ENCODE measurements at regions not wholly inside any gene's neighbourhood (a gene's known extent, or its start where the extent isn't known, plus 50 kb on each side); places are given as distances from the start of the nearest gene placed in this dataset.

DNA sequence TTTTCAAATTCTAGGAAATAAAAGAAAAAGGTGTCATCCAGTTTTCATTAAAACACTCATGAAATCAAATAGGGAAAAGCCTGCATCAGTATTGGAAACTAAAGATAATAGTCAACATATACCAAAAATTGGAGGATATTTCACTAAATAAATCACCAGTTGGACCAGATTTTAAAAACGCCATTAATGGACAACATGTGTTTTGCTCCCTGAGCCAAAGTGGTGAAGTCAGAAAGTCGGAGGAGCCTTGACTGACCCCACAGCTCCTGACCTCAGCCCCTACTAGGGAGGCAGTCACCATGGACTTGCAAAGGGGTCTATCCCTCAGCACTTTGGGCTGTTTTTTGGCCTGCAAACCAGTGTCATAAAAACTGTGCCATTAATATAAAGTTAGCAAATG is 98.3 kb upstream of the SEC61G start:
- no peak for DNase-seq
- Mint-ChIP-seq H3K9me3 (ENCODE audit: low read depth) (peaks cover 4% of the 10 kb centered on the region), H3K27ac (no peak overlapping the region), H3K36me3 (ENCODE audit: low read depth) (no peaks in the 10 kb centered on the region), H3K4me3 (no peak overlapping the region), H3K27me3 (peaks cover 29% of the 10 kb centered on the region), H3K4me1 (no peaks in the 10 kb centered on the region)
- POLR2A ChIA-PET, result interaction anchor here (0.7 kb wide), 1 partner anchor 60 kb away, joined by 3 read pairs; no protein-coding TSS in a partner anchor
- CTCF ChIA-PET, result no interaction called here
- intact Hi-C loops (cut with DNase I, micrococcal nuclease), result no loop called here
- no peak for ATAC-seq

DNA sequence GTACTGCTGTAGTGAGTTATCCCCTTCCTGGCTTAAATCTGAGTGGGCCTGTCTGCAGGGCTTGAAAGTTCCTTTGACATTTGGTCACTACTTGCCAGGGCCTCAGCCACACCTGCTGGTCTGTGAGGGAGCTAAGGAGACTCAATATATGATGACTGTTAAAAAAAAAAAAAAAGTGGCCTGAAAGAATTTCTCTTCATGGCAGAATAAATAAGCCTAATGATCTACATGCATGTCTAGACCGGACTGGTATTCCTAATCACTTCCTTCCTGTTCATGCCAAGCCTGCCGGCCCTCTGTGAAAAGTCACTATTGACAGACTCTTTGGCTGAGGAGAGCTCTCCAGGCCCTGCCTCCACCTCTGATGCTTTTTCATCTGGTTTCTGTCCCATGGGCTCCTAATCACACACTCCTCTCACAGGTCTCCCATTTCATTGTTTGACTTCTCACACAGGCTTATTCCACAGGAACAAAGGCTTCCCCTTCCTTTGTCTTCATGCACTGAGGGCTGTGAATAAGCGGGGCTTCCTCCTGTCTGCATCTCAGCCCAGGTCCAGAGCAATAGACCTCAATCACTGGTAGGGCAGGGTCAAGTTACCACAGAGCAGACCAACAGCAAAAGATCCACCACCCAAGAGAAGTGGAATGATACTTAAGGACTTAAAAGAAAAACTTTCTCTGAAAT is 99.1 kb upstream of the SEC61G start:
- CTCF ChIA-PET, result no interaction called here

DNA sequence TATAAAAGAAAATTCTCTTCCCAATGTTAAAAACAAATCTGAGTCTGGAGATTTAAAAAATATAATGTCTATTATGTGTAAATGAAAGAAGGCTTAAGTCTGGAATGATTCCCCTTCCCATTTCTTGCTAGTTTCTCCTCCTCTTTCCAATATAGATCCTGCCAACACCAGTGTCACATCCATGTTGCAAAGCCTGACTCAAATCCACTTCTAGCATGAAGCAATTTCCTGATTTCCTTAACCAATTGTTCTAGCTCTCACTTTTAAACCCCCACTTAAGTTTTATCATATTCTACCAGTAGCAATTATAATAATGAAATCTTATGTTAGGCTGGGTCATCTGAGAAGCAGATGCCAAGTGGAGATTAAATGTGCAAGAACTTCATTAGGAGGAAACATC is 100.1 kb upstream of the SEC61G start:
- POLR2A ChIA-PET, result no interaction called here
- Mint-ChIP-seq H3K27ac (no peak overlapping the region), H3K9me3 (ENCODE audit: low read depth) (no peaks in the 10 kb centered on the region), H3K27me3 (peaks cover 32% of the 10 kb centered on the region), H3K36me3 (ENCODE audit: low read depth) (no peaks in the 10 kb centered on the region), H3K4me3 (no peak overlapping the region), H3K4me1 (no peaks in the 10 kb centered on the region)
- ATAC-seq, result no peak
- no peak for DNase-seq
- CTCF ChIA-PET, result no interaction called here
- intact Hi-C loops (cut with DNase I, micrococcal nuclease), result no loop called here

More for the DNA sequence above, 99.1 kb upstream of the SEC61G start:
- Mint-ChIP-seq H3K27ac (no peak overlapping the region), H3K4me3 (no peak overlapping the region), H3K36me3 (ENCODE audit: low read depth) (no peaks in the 10 kb centered on the region), H3K9me3 (ENCODE audit: low read depth) (no peaks in the 10 kb centered on the region), H3K4me1 (no peaks in the 10 kb centered on the region), H3K27me3 (peaks cover 32% of the 10 kb centered on the region)
- no peak for DNase-seq
- POLR2A ChIA-PET, result interaction anchor here (0.7 kb wide), 1 partner anchor 61 kb away, joined by 3 read pairs; no protein-coding TSS in a partner anchor
- intact Hi-C loops (cut with DNase I, micrococcal nuclease), result no loop called here
- ATAC-seq, result no peak

DNA sequence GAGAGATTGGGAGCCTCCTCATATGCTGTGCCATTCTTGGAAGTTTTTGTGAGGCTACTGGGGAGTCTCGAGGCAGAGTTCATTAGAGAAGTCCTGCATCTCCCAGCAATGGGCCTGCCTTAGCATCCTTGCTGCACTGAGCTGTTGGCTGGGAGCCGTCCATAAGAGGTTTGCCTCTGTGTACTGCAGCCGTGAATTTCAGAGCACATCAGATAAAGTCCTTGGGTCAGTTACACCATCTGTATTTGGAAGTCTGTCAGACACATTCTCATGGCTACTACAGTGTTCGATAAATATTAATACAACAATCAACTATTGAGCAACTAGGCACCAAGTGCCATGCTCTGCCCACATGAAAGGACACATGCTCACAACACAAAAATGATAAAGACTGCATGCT is 100.5 kb upstream of the SEC61G start:
- no peaks in the 10 kb centered on the region for H3K36me3 Mint-ChIP-seq (ENCODE audit: low read depth)
- no peaks in the 10 kb centered on the region for H3K4me1 Mint-ChIP-seq
- no peaks in the 10 kb centered on the region for H3K9me3 Mint-ChIP-seq (ENCODE audit: low read depth)
- intact Hi-C loops (cut with DNase I, micrococcal nuclease), result no loop called here
- DNase-seq (no peak), ATAC-seq (no peak)
- H3K27me3 Mint-ChIP-seq, result peaks cover 35% of the 10 kb centered on the region
- no peak overlapping the region for H3K4me3 Mint-ChIP-seq
- ChIA-PET POLR2A (no interaction called here), CTCF (no interaction called here)
- no peak overlapping the region for H3K27ac Mint-ChIP-seq

DNA sequence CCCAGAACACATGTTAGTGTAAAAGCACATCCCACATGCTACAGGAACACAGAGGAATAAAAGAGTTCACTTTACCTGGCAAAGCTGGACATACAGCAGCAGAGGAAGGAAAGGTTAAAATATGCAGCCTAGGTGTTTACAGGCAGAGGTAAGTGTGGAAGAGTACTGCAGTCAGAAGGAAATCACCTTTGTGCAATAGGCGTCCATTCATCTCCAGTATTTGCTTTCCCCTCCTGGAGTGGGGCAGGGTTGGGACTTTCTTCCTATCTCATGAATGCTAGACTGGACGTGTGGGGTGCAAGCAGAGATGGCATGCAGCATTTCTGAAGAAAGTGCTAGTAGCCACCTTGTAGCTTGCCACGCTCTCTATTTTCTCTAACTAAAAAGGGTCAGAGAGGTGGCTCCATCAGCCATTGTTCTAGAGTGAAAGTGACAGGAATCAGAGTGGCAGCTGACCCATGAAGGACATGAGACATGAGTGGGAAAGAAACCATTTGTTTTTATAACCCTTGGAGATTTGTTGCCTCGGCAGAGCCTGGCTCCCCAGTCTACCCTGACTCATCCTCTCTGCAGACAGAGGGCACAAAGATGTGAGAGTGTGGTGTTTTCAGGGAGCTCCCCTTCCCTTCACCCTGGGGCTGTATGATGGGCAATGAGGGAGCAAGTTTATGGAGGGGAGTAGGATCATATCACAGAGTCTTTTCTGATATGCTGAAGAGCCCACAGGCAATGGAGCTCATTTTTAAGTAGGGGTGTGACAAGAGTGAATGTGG is 101.2 kb upstream of the SEC61G start:
- ChIA-PET POLR2A (no interaction called here), CTCF (interaction anchor here (0.5 to 0.7 kb wide), 2 partner anchors 8 to 14 kb away, joined by 3 read pairs; no protein-coding TSS in a partner anchor)
- intact Hi-C loops (cut with DNase I, micrococcal nuclease), result no loop called here

DNA sequence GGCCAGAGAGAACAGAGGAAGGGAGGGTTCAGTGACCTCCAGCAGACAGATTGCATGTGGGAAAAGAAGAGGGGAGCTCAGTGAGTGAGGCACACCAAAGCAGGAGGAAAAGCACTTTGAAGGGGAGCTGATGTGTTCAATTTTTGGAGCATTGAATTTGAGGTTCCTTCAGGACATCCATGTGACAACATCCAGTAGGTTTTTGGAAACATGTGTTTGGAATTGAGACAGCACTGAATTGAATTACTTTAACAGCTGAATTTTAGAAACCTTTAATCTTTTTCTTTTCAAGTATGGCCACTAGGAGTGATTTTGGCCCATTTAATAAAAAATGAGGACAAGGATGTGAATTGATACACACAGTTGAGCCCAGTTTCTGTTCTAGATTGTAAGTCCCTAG is 101.8 kb upstream of the SEC61G start:
- ATAC-seq, result no peak
- Mint-ChIP-seq H3K9me3 (ENCODE audit: low read depth) (no peaks in the 10 kb centered on the region), H3K27me3 (peaks cover 35% of the 10 kb centered on the region), H3K27ac (no peak overlapping the region), H3K4me3 (no peak overlapping the region), H3K4me1 (no peaks in the 10 kb centered on the region), H3K36me3 (ENCODE audit: low read depth) (no peaks in the 10 kb centered on the region)
- intact Hi-C loops (cut with DNase I, micrococcal nuclease), result no loop called here
- ChIA-PET POLR2A (no interaction called here), CTCF (interaction anchor here (0.5 to 0.7 kb wide), 2 partner anchors 9 to 14 kb away, joined by 3 read pairs; no protein-coding TSS in a partner anchor)
- DNase-seq, result no peak

More for the DNA sequence above, 101.2 kb upstream of the SEC61G start:
- H3K4me3 Mint-ChIP-seq, result no peak overlapping the region
- H3K27me3 Mint-ChIP-seq, result peaks cover 35% of the 10 kb centered on the region
- ATAC-seq, result no peak
- no peaks in the 10 kb centered on the region for H3K4me1 Mint-ChIP-seq
- no peak for DNase-seq
- H3K9me3 Mint-ChIP-seq (ENCODE audit: low read depth), result no peaks in the 10 kb centered on the region
- H3K36me3 Mint-ChIP-seq (ENCODE audit: low read depth), result no peaks in the 10 kb centered on the region
- no peak overlapping the region for H3K27ac Mint-ChIP-seq

DNA sequence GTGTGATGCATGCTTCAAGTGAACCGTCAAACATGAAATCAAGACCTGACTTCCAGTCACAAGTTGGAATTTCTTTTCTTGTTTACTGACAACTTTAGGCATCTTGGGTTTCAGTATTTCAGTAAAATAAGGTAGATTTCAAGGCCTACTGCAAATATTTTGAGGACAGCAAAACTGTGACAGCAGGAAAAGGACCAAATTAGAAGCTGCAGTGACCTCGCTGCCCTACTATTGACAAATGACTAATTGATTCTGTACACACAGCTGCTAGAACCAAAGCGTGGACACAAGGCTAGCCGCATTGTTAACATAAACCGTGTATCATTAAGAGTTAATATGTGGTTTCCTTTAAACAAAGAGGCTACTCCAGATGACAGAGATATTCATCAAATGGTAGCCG is 105.7 kb upstream of the SEC61G start:
- Mint-ChIP-seq H3K4me1 (no peaks in the 10 kb centered on the region), H3K4me3 (no peak overlapping the region), H3K36me3 (ENCODE audit: low read depth) (no peaks in the 10 kb centered on the region), H3K9me3 (ENCODE audit: low read depth) (no peaks in the 10 kb centered on the region), H3K27ac (no peak overlapping the region), H3K27me3 (peaks cover 25% of the 10 kb centered on the region)
- ATAC-seq (no peak), DNase-seq (no peak)
- ChIA-PET POLR2A (no interaction called here), CTCF (no interaction called here)
- intact Hi-C loops (cut with DNase I, micrococcal nuclease), result no loop called here

DNA sequence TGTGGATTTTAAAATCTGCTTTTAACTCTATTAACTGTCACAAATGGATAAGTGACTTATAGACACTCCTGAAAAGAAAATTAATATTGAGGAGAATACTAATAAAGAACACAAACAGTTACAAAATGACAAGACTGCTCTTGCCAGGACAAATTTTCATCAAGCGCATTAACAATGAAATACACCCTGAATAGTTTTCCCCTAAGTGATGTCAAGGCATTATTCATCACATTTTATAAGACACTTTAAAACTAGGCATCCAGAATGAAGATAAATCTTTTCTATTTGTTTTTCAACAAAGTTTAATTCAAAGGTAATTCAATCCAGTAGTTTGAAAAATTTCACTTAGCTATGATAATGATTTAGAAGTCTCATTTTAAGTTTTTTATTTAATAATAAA is 110.5 kb upstream of the SEC61G start:
- no peak for DNase-seq
- ChIA-PET CTCF (interaction anchor here (0.6 kb wide), 1 partner anchor 92 kb away, joined by 3 read pairs; no protein-coding TSS in a partner anchor), POLR2A (no interaction called here)
- H3K27ac Mint-ChIP-seq, result no peak overlapping the region
- peaks cover 15% of the 10 kb centered on the region for H3K27me3 Mint-ChIP-seq
- H3K4me1 Mint-ChIP-seq, result no peaks in the 10 kb centered on the region
- no peaks in the 10 kb centered on the region for H3K36me3 Mint-ChIP-seq (ENCODE audit: low read depth)
- H3K9me3 Mint-ChIP-seq (ENCODE audit: low read depth), result no peaks in the 10 kb centered on the region
- ATAC-seq, result no peak
- intact Hi-C loops (cut with DNase I, micrococcal nuclease), result no loop called here
- H3K4me3 Mint-ChIP-seq, result no peak overlapping the region

DNA sequence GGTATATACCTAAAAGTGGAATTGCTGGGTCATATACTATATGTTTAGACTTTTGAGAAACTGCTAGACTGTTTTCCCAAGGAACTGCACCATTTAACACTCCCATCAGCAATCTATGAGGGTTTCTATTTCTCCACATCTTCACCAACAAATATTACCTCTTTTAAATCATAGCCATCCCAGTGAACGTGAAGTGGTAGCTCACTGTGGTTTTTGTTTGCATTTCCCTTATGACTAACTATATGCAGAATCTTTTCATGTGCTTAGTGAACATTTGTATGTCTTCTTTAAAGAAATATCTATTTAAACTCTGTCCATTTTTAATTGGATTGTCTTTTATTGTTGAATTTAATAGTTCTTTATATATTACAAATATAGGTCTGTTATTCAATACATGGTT is 115.8 kb upstream of the SEC61G start:
- ATAC-seq, result no peak
- DNase-seq, result no peak
- Mint-ChIP-seq H3K4me1 (no peaks in the 10 kb centered on the region), H3K36me3 (ENCODE audit: low read depth) (no peaks in the 10 kb centered on the region), H3K9me3 (ENCODE audit: low read depth) (no peaks in the 10 kb centered on the region), H3K4me3 (no peak overlapping the region), H3K27me3 (peaks cover 9% of the 10 kb centered on the region), H3K27ac (no peak overlapping the region)
- intact Hi-C loops (cut with DNase I, micrococcal nuclease), result no loop called here
- POLR2A ChIA-PET, result no interaction called here
- CTCF ChIA-PET, result no interaction called here

DNA sequence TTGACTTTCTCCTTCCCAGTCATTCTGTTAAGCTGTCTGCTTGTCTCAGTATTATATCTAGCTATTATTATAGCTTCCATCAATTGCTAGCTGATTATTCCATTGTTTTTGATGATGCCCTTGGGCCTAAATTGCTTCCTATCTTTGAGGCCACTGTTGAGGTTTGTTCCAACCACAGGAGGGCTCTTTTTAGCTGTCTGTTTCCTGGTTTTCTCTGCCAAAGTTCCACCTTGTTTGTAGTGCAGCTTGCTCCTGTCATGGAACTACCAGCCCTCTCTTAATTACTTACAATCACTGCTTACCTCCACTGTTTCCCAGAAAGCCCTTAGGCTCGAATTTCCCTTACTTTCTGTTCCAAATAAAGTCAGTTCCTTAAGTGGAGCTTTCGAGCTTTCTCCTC is 118.7 kb upstream of the SEC61G start:
- H3K4me1 Mint-ChIP-seq, result no peaks in the 10 kb centered on the region
- no peaks in the 10 kb centered on the region for H3K36me3 Mint-ChIP-seq (ENCODE audit: low read depth)
- H3K4me3 Mint-ChIP-seq, result no peak overlapping the region
- H3K27me3 Mint-ChIP-seq, result peaks cover 8% of the 10 kb centered on the region
- no peaks in the 10 kb centered on the region for H3K9me3 Mint-ChIP-seq (ENCODE audit: low read depth)
- intact Hi-C loops (cut with DNase I, micrococcal nuclease), result no loop called here
- ATAC-seq (no peak), DNase-seq (no peak)
- ChIA-PET CTCF (no interaction called here), POLR2A (no interaction called here)
- H3K27ac Mint-ChIP-seq, result no peak overlapping the region

DNA sequence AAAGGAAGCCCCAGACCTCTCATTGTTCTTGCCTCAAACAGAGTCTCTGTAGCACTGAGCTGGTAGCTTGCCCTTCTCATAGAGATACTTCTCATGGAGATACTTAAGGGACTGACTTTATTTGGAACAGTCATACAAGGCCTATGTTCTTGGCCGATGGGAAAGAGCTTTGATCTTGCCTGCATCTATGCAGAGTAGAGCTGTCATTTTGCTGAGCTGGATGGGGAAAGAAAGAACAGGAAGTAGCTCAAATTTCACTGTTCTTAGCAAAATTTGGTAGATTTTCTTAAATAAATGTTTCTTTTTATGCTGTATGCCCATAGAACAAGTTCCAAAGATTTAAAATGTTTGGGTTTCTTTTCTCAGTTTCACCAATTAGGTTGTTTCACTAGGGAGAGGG is 119.3 kb upstream of the SEC61G start:
- Mint-ChIP-seq H3K36me3 (ENCODE audit: low read depth) (no peaks in the 10 kb centered on the region), H3K9me3 (ENCODE audit: low read depth) (no peaks in the 10 kb centered on the region), H3K27ac (no peak overlapping the region), H3K4me1 (no peaks in the 10 kb centered on the region), H3K27me3 (peaks cover 5% of the 10 kb centered on the region), H3K4me3 (no peak overlapping the region)
- no peak for DNase-seq
- intact Hi-C loops (cut with DNase I, micrococcal nuclease), result no loop called here
- ChIA-PET POLR2A (no interaction called here), CTCF (no interaction called here)
- no peak for ATAC-seq

DNA sequence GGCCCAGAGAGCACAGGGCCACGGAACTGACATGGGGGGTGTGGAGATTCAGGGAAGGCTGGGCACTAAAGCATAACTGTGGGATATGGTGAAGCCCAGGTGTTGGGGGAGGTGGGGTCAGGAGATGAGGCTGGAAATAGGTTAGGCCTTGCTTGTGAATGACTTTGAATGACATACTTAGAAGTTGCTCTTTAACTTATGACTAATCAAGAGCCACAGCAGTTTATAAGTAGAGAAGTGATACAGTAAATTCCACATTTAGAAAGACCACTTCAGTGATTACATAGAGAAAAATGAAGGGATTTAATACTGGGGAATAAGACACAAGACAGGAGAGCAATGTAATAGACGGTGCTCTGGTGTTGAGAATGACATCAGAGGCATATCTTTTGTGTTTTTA is 120.8 kb upstream of the SEC61G start:
- H3K9me3 Mint-ChIP-seq (ENCODE audit: low read depth), result no peaks in the 10 kb centered on the region
- H3K4me3 Mint-ChIP-seq, result no peak overlapping the region
- H3K36me3 Mint-ChIP-seq (ENCODE audit: low read depth), result no peaks in the 10 kb centered on the region
- ChIA-PET CTCF (no interaction called here), POLR2A (no interaction called here)
- intact Hi-C loops (cut with DNase I, micrococcal nuclease), result no loop called here
- DNase-seq, result no peak
- H3K27me3 Mint-ChIP-seq, result peaks cover 2% of the 10 kb centered on the region
- no peaks in the 10 kb centered on the region for H3K4me1 Mint-ChIP-seq
- ATAC-seq, result no peak
- H3K27ac Mint-ChIP-seq, result no peak overlapping the region
